ENCODE measurements at regions not wholly inside any gene's neighbourhood (a gene's known extent, or its start where the extent isn't known, plus 50 kb on each side); places are given as distances from the start of the nearest gene placed in this dataset.

- DNase-seq, result no peak
These were observed 1493.6 kb downstream of the BRD1 start for GRCh38 chr22:48333816-48334735.

GRCh38 chr22:48333323-48333763 lies 1494.3 kb downstream of the BRD1 start:
- no peak for DNase-seq

- no peak for DNase-seq
These were observed 1495.0 kb downstream of the BRD1 start for GRCh38 chr22:48332438-48333322.

GRCh38 chr22:48331691-48332220 lies 1495.9 kb downstream of the BRD1 start:
- no peak for DNase-seq

- DNase-seq, result no peak
These were observed 1496.4 kb downstream of the BRD1 start for GRCh38 chr22:48331266-48331665.

GRCh38 chr22:48327721-48328120 lies 1500.0 kb downstream of the BRD1 start:
- DNase-seq, result no peak

GRCh38 chr22:48323746-48324145 lies 1503.9 kb downstream of the BRD1 start:
- no peak for DNase-seq

GRCh38 chr22:48322907-48323306 lies 1504.8 kb downstream of the BRD1 start:
- DNase-seq, result no peak

- DNase-seq, result no peak
These were observed 1505.6 kb downstream of the BRD1 start for GRCh38 chr22:48321986-48322545.

GRCh38 chr22:48320683-48321451 lies 1506.8 kb downstream of the BRD1 start:
- DNase-seq, result no peak

GRCh38 chr22:48320048-48320682 lies 1507.5 kb downstream of the BRD1 start:
- DNase-seq, result no peak

- no peak for DNase-seq
These were observed 1508.2 kb downstream of the BRD1 start for GRCh38 chr22:48319321-48320047.

GRCh38 chr22:48318575-48319320 lies 1508.9 kb downstream of the BRD1 start:
- DNase-seq, result no peak

GRCh38 chr22:48318173-48318572 lies 1509.5 kb downstream of the BRD1 start:
- DNase-seq, result no peak

GRCh38 chr22:48316257-48317250 lies 1511.1 kb downstream of the BRD1 start:
- DNase-seq, result no peak

- DNase-seq, result no peak
These were observed 1512.0 kb downstream of the BRD1 start for GRCh38 chr22:48315439-48316256.

GRCh38 chr22:48314073-48314472 lies 1513.6 kb downstream of the BRD1 start:
- DNase-seq, result no peak

Measured in 8988T (cell line).